Suprapubic skin (tissue), 4 donors: ENCODE measurements at regions not wholly inside any gene's neighbourhood (a gene's known extent, or its start where the extent isn't known, plus 50 kb on each side); places are given as distances from the start of the nearest gene placed in this dataset.

Experiments
- DNase-seq, 2 donors: peaks; one replicate each; pipeline ENCODE4 v3.0.0-alpha.2; 2019; ENCODE audit warnings: low spot score in 2 of 2
- H3K27ac ChIP-seq: fragments of 200-600 bp; sonication (generic); one replicate; pipeline ENCODE4 v1.5.1; 2019
- H3K27me3 ChIP-seq: fragments of 200-600 bp; sonication (generic); one replicate; pipeline ENCODE4 v1.5.1; 2019
- H3K36me3 ChIP-seq: fragments of 200-600 bp; sonication (generic); one replicate; pipeline ENCODE4 v1.5.1; 2019
- H3K4me1 ChIP-seq: fragments of 200-600 bp; sonication (generic); one replicate; pipeline ENCODE4 v1.5.1; 2019
- H3K4me3 ChIP-seq: fragments of 200-600 bp; sonication (generic); one replicate; pipeline ENCODE4 v1.5.1; 2019; ENCODE audit warnings: mild to moderate bottlenecking
- H3K9me3 ChIP-seq: fragments of 200-600 bp; sonication (generic); one replicate; pipeline ENCODE4 v1.5.1; 2019
- EP300 ChIP-seq: sonication (generic); formaldehyde crosslinking; IDR thresholded peaks from one replicate; pipeline ENCODE4 v1.6.1; 2017; ENCODE audit warnings: antibody characterized with exemption
- POLR2A ChIP-seq, 2 donors: fragments of 450-650 bp; IDR thresholded peaks; one replicate each; pipeline ENCODE4 v1.6.1; 2017; ENCODE audit warnings: antibody characterized with exemption in 2 of 2, mild to moderate bottlenecking in 2 of 2, moderate library complexity in 2 of 2
- POLR2AphosphoS5 ChIP-seq, 3 donors: sonication (generic); formaldehyde crosslinking; IDR thresholded peaks; one replicate each; pipeline ENCODE4 v1.6.1; 2017; ENCODE audit warnings: antibody characterized with exemption in 3 of 3
- WGBS: methylation state at CpG from one replicate; pipeline ENCODE4 v1.1.5; 2018; 5-methylcytosine and 5-hydroxymethylcytosine counted together
- TF ChIP-seq, protein P1 (sequence below), 2 donors: fragments of 200-600 bp in 1 of 2; fragments of 450-650 bp in 1 of 2; sonication (generic) in 1 of 2; IDR thresholded peaks; one replicate each; pipeline ENCODE4 v1.5.1; 2016 to 2019; ENCODE audit warnings: antibody characterized with exemption in 2 of 2, mild to moderate bottlenecking in 1 of 2, moderate library complexity in 1 of 2

DNA sequence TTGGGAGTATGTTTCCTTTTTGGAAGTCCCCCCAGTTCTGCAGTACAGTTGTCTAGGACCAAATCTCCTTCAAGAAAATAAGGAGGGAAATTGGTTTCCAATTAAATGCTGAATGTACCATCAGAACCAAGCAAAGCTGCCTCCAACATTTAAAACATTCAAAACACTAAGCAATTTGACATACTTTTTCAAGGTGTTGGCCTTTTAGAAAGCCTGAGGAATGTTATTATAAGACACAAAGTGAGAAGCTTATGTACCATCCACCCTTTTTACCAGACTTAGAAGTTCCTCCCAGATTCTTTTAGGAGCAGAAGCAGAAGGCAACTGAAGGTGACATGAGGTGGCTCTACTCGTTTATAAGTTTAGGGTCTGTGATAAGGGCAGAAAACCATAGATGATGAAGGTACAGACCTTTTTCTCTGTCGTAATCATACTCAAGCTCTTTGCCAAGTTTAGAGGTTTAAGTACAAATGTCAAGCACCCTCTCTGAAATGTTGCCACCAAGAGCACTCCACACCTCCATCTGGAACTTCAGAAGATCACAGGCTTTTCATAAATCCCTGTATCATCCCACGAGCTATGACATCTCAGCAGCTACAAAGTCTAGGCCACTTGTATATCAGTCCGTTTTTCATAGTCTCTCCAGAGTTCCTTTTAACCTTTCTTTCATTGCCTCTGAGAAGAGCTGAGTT is 282.5 kb upstream of the THBS1 start:
- no peaks in the 10 kb centered on the region for H3K36me3 ChIP-seq
- H3K27me3 ChIP-seq = no peaks in the 10 kb centered on the region
- DNase-seq = no peak
- H3K4me3 ChIP-seq = no peak overlapping the region
- H3K9me3 ChIP-seq = no peaks in the 10 kb centered on the region
- no peak overlapping the region for H3K27ac ChIP-seq
- 87% methylated on average over 4 of the region's 4 CpGs for WGBS
- TF ChIP-seq POLR2A (IDR thresholded peaks at IDR 0.05) (no peak), POLR2AphosphoS5 (IDR thresholded peaks at IDR 0.05) (no peak), EP300 (no peak)
- TF ChIP-seq, protein P1, sequence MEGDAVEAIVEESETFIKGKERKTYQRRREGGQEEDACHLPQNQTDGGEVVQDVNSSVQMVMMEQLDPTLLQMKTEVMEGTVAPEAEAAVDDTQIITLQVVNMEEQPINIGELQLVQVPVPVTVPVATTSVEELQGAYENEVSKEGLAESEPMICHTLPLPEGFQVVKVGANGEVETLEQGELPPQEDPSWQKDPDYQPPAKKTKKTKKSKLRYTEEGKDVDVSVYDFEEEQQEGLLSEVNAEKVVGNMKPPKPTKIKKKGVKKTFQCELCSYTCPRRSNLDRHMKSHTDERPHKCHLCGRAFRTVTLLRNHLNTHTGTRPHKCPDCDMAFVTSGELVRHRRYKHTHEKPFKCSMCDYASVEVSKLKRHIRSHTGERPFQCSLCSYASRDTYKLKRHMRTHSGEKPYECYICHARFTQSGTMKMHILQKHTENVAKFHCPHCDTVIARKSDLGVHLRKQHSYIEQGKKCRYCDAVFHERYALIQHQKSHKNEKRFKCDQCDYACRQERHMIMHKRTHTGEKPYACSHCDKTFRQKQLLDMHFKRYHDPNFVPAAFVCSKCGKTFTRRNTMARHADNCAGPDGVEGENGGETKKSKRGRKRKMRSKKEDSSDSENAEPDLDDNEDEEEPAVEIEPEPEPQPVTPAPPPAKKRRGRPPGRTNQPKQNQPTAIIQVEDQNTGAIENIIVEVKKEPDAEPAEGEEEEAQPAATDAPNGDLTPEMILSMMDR (IDR thresholded peaks at IDR 0.05) = no peak
- H3K4me1 ChIP-seq = no peaks in the 10 kb centered on the region

DNA sequence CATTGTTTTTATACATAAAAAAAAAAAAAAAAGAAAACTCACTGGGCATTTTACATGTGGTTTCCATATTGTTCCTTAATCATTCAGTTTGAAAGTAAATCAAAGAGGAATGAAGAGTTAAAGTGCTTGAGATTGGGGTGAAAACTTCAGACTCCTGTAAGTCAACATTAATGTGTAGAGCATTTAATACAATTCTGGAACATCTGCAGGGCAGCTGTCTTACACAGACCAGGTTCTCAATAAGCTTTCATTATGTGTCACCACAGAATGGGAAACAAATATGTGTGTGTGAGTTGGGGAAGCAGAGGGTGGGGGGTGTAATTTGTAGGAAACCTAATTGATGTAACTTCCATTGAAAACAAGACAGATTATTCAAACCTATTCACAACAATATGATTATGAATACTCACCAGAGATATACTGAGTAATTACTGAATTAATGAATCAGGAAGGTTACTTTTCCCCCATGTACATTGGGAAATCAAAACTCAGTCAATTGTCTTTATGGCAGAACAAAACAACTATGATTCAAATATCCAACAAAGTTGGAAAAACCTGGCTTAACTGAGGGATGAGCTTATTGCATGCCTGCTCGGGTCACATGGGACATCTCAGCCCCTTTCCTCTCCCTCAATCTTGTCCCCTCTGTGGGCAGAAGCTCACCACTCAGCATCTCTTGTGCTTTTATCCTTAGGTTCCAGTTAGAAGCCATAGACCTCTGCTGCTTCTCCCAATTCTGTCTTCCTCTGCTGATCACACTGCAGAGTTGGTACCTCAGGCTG is 281.2 kb upstream of the THBS1 start:
- H3K27ac ChIP-seq = no peak overlapping the region
- no peaks in the 10 kb centered on the region for H3K27me3 ChIP-seq
- no peak for DNase-seq
- whole genome bisulfite sequencing = 95% methylated on average over 1 of the region's 1 CpG
- no peak overlapping the region for H3K4me3 ChIP-seq
- TF ChIP-seq POLR2AphosphoS5 (IDR thresholded peaks at IDR 0.05) = no peak
- TF ChIP-seq POLR2A (IDR thresholded peaks at IDR 0.05) = no peak
- no peak for TF ChIP-seq EP300
- TF ChIP-seq, protein P1 (IDR thresholded peaks at IDR 0.05) = no peak
- no peaks in the 10 kb centered on the region for H3K4me1 ChIP-seq
- H3K36me3 ChIP-seq = no peaks in the 10 kb centered on the region
- no peaks in the 10 kb centered on the region for H3K9me3 ChIP-seq

DNA sequence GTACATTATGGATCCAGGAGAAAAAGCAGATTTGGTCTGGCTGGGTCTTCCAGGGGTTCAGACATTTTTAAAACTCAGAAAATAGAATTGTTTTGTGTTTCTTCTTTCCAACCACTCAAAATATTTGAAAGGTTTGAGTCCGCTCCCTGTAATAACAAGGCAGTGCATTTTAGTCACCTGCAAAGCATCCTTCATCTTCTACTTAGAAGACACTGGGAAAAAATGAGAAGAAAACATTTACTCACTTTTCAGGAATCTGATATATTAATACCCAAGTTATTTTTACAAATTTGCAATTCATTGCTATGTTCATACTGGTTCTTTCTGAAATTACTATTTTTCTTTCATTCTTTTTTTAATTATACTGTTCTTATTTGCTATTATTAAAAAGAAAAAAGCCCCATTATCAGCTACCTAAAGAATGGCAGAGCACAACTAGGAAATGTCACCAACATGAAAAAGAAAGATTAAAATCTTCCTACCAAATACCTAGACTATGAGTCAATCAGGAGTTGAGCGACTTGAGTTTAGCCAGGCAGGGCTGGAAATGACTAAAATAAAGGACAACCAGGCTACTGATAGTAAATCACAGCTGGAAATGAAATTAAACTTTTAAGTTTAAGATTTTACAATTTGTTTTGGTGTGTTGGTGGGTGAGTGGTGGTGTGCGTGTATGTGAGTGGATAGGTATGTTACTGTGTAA is 280.3 kb upstream of the THBS1 start:
- DNase-seq = no peak
- no peak overlapping the region for H3K27ac ChIP-seq
- no peaks in the 10 kb centered on the region for H3K36me3 ChIP-seq
- no peaks in the 10 kb centered on the region for H3K4me1 ChIP-seq
- TF ChIP-seq, protein P1 (IDR thresholded peaks at IDR 0.05) = no peak
- TF ChIP-seq POLR2A (IDR thresholded peaks at IDR 0.05) (no peak), POLR2AphosphoS5 (IDR thresholded peaks at IDR 0.05) (no peak), EP300 (no peak)
- H3K9me3 ChIP-seq = no peaks in the 10 kb centered on the region
- WGBS = 72% methylated on average over 3 of the region's 3 CpGs
- no peaks in the 10 kb centered on the region for H3K27me3 ChIP-seq
- H3K4me3 ChIP-seq = no peak overlapping the region

DNA sequence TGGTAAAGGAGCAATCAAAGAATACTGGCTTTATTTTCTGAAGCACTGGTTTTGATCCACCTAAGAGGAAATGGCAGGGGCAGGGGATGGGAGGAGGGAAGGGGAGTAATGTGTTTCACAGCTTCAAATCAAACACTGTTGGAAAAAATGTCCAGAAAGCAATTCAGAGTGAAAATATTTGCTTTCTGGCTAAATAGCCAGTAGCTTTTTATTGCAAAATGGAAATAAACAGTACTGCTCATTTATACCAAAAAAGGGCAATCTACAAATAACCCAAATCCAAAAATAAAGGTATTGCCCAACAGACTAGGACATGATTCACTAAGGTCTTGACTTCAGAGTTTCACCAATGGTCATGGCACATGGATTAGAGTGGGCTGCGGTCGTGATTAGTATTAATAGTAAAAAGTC is 279.3 kb upstream of the THBS1 start:
- Histone ChIP-seq H3K27me3 (no peaks in the 10 kb centered on the region), H3K9me3 (no peaks in the 10 kb centered on the region), H3K4me3 (no peak overlapping the region), H3K27ac (no peak overlapping the region), H3K4me1 (no peaks in the 10 kb centered on the region), H3K36me3 (no peaks in the 10 kb centered on the region)
- TF ChIP-seq POLR2A (IDR thresholded peaks at IDR 0.05) (no peak), EP300 (no peak), POLR2AphosphoS5 (IDR thresholded peaks at IDR 0.05) (no peak)
- TF ChIP-seq, protein P1 (IDR thresholded peaks at IDR 0.05) = no peak
- 78% methylated on average over 2 of the region's 2 CpGs for WGBS
- no peak for DNase-seq

DNA sequence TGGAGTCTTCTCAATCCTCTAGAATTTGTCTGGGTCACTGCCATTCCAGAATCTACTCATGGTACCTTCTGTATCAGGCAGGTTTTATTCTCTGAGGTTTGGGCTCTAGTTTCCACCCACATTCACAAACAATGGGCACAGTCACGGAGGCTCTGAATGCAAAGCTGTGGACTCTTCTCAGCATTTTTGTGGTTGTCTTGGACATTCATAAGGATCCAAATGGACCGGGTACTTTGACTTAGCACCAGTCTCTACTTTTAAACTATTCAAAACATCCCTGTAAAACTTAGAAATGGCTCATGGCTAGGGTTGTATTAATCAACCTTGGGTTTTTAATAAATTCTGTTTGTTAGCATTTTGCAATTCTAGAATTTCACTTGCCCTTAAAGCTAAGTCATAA is 277.9 kb upstream of the THBS1 start:
- Histone ChIP-seq H3K4me1 (no peaks in the 10 kb centered on the region), H3K9me3 (no peaks in the 10 kb centered on the region), H3K27ac (no peak overlapping the region), H3K27me3 (no peaks in the 10 kb centered on the region), H3K4me3 (no peak overlapping the region), H3K36me3 (no peaks in the 10 kb centered on the region)
- TF ChIP-seq, protein P1 (IDR thresholded peaks at IDR 0.05) = no peak
- no peak for TF ChIP-seq EP300
- no peak for TF ChIP-seq POLR2A (IDR thresholded peaks at IDR 0.05)
- TF ChIP-seq POLR2AphosphoS5 (IDR thresholded peaks at IDR 0.05) = no peak
- no peak for DNase-seq
- WGBS = 79% methylated on average over 2 of the region's 2 CpGs
